ENCODE measurements at regions not wholly inside any gene's neighbourhood (a gene's known extent, or its start where the extent isn't known, plus 50 kb on each side); places are given as distances from the start of the nearest gene placed in this dataset.

- no peaks in the 10 kb centered on the region for H3K4me1 ChIP-seq (ENCODE audit: control insufficient read depth in 1 of 2, insufficient read depth in 2 of 2, low read length in 2 of 2)
- CTCF ChIA-PET, result no interaction called here
Measured at GRCh38 chr4:41799126-41799525, 50.6 kb upstream of the PHOX2B start.

More at GRCh38 chr4:41799126-41799525, 50.6 kb upstream of the PHOX2B start:
- Histone ChIP-seq H3K4me3 (replicated peaks in 1 of 2; ENCODE audit: low read depth in 1 of 2, low read length in 2 of 2) (no peak overlapping the region), H3K79me2 (ENCODE audit: insufficient read depth, low read length) (no peaks in the 10 kb centered on the region), H3K9ac (ENCODE audit: low read length) (no peak overlapping the region), H2AFZ (ENCODE audit: low read depth, low read length, poor library complexity, severe bottlenecking) (no peak overlapping the region), H3K9me2 (ENCODE audit: insufficient read depth) (no peaks in the 10 kb centered on the region), H4K20me1 (ENCODE audit: insufficient read depth) (no peaks in the 10 kb centered on the region), H3K36me3 (ENCODE audit: control insufficient read depth in 1 of 2, insufficient read depth in 2 of 2, low read length in 2 of 2) (no peaks in the 10 kb centered on the region), H3K9me3 (ENCODE audit: control insufficient read depth in 1 of 2, insufficient read depth in 1 of 2, low read depth in 1 of 2, low read length in 2 of 2) (no peaks in the 10 kb centered on the region), H3K27me3 (ENCODE audit: insufficient read depth, low read length) (peaks cover 65% of the 10 kb centered on the region), H3K27ac (ENCODE audit: low read depth, low read length) (no peak overlapping the region), H3K4me2 (ENCODE audit: low read length) (no peak overlapping the region)
- ATAC-seq (no peak), DNase-seq (ENCODE audit: low read depth, low spot score) (no peak)
- TF ChIP-seq JUND (IDR thresholded peaks at IDR 0.05), result no peak
- TF ChIP-seq ZFX (IDR thresholded peaks at IDR 0.05), result no peak
- no peak for TF ChIP-seq CBX3 (IDR thresholded peaks at IDR 0.05; ENCODE audit: low read depth)
- TF ChIP-seq CEBPB (IDR thresholded peaks at IDR 0.05; ENCODE audit: low read depth), result no peak
- TF ChIP-seq TCF7L2 (IDR thresholded peaks at IDR 0.05; ENCODE audit: borderline replicate concordance, extremely low read depth, insufficient read depth, insufficient read length), result no peak
- TF ChIP-seq EZH2phosphoT487 (IDR thresholded peaks at IDR 0.05; ENCODE audit: borderline replicate concordance), result no peak
- no peak for TF ChIP-seq RAD21 (IDR thresholded peaks at IDR 0.05; ENCODE audit: low read depth)
- no peak for TF ChIP-seq REST (IDR thresholded peaks at IDR 0.05; ENCODE audit: low read depth)
- no peak for TF ChIP-seq ATF3 (IDR thresholded peaks at IDR 0.05)
- TF ChIP-seq EGR1 (IDR thresholded peaks at IDR 0.05; ENCODE audit: low read depth), result no peak
- TF ChIP-seq FOSL1 (IDR thresholded peaks at IDR 0.05; ENCODE audit: low read depth), result no peak
- no peak for TF ChIP-seq POLR2A (IDR thresholded peaks at IDR 0.05; ENCODE audit: borderline replicate concordance, extremely low read depth, insufficient read depth, insufficient read length)
- TF ChIP-seq SRF (IDR thresholded peaks at IDR 0.05; ENCODE audit: low read depth), result no peak
- TF ChIP-seq MAX (IDR thresholded peaks at IDR 0.05), result no peak
- ChIA-PET RAD21 (ENCODE audit: low non-redundant PET in 1 of 2, low total read pairs in 2 of 2, uncharacterized antibody in 2 of 2, unreplicated experiment in 2 of 2) (no interaction called here), POLR2A (no interaction called here)
- intact Hi-C loops (cut with micrococcal nuclease), result no loop called here
- no TSS peak for BruUV-seq (replicated peaks)

All from HCT116 (cell line).